Transverse colon (tissue), 4 donors: ENCODE measurements at regions not wholly inside any gene's neighbourhood (a gene's known extent, or its start where the extent isn't known, plus 50 kb on each side); places are given as distances from the start of the nearest gene placed in this dataset.

Source experiments
- DNase-seq: peaks from one replicate; pipeline ENCODE4 v3.0.0-alpha.2; 2019
- H3K27ac ChIP-seq, 4 donors: fragments of 200-600 bp; sonication (generic); 2 replicates each; pipeline ENCODE4 v1.5.1; 2016 to 2018; ENCODE audit warnings: inconsistent platforms in 4 of 4
- H3K27me3 ChIP-seq: fragments of 200-600 bp; sonication (generic); 2 replicates; pipeline ENCODE4 v1.5.1; 2017; ENCODE audit warnings: inconsistent platforms
- H3K36me3 ChIP-seq, 4 donors: fragments of 200-600 bp; sonication (generic); 2 replicates each; pipeline ENCODE4 v1.5.1; 2017 to 2019; ENCODE audit warnings: inconsistent platforms in 4 of 4
- H3K4me1 ChIP-seq, 4 donors: fragments of 200-600 bp; sonication (generic); 2 replicates each; pipeline ENCODE4 v1.5.1; 2017 to 2020; ENCODE audit warnings: inconsistent platforms in 4 of 4
- H3K4me3 ChIP-seq, 4 donors: fragments of 200-600 bp; sonication (generic); 1 replicate in 1 of 4; 2 replicates in 3 of 4; pipeline versions ENCODE4 v1.5.1 to v1.6.1; 2017 to 2019; ENCODE audit warnings: inconsistent platforms in 4 of 4
- H3K9me3 ChIP-seq, 2 donors: fragments of 200-600 bp; sonication (generic); 2 replicates each; pipeline ENCODE4 v1.5.1; 2017 to 2019; ENCODE audit warnings: inconsistent platforms in 2 of 2
- CTCF ChIP-seq, 5 experiments: fragments of 200-600 bp in 3 of 5; fragments of 450-650 bp in 2 of 5; sonication (generic) in 3 of 5; IDR thresholded peaks; 1 replicate in 2 of 5; 2 replicates in 3 of 5; pipeline ENCODE4 v1.5.1; 2016 to 2017; ENCODE audit warnings: antibody characterized with exemption in 5 of 5, inconsistent platforms in 3 of 5, mild to moderate bottlenecking in 2 of 5, moderate library complexity in 1 of 5
- EP300 ChIP-seq: sonication (generic); formaldehyde crosslinking; IDR thresholded peaks from one replicate; pipeline ENCODE4 v1.6.1; 2017; ENCODE audit warnings: antibody characterized with exemption, low read depth
- POLR2A ChIP-seq: fragments of 450-650 bp; IDR thresholded peaks from one replicate; pipeline ENCODE4 v1.6.1; 2016; ENCODE audit warnings: antibody characterized with exemption, mild to moderate bottlenecking, moderate library complexity
- POLR2AphosphoS5 ChIP-seq, 3 donors: sonication (generic); formaldehyde crosslinking; IDR thresholded peaks; one replicate each; pipeline ENCODE4 v1.6.1; 2016; ENCODE audit warnings: antibody characterized with exemption in 3 of 3
- WGBS, 2 donors: methylation state at CpG; one replicate each; pipeline ENCODE4 v1.1.5; 2018; ENCODE audit warnings: low coverage in 1 of 2; 5-methylcytosine and 5-hydroxymethylcytosine counted together
- in situ Hi-C, 4 donors: fragments of 200-750 bp; cut with MboI; loops; one replicate each; pipeline versions ENCODE4 v1.15.0 to v1.15.1; 2017; ENCODE audit warnings: low sequenced_read_pairs in 3 of 4, low pct_ligation_motif_present in 1 of 4, low pct_unique_long_range_greater_than_20kb in 1 of 4
- intact Hi-C: fragments of 100-400 bp; cut with DNase I; formaldehyde crosslinking; loops from one replicate; pipeline ENCODE4 v1.15.1; 2023; ENCODE audit warnings: low total_unique reads

GRCh38 chr12:25372002-25372401 is 121.3 kb upstream of the KRAS start:
- Histone ChIP-seq H3K9me3 (no peaks in the 10 kb centered on the region), H3K27me3 (no peaks in the 10 kb centered on the region), H3K27ac (no peak overlapping the region), H3K4me3 (no peak overlapping the region), H3K4me1 (no peaks in the 10 kb centered on the region), H3K36me3 (no peaks in the 10 kb centered on the region)
- TF ChIP-seq EP300, result no peak
- no peak for TF ChIP-seq POLR2AphosphoS5 (IDR thresholded peaks at IDR 0.05)
- intact Hi-C loops, result no loop called here
- no peak for DNase-seq
- in situ Hi-C loops, result no loop called here

- Histone ChIP-seq H3K27ac (no peak overlapping the region), H3K4me1 (no peaks in the 10 kb centered on the region), H3K9me3 (no peaks in the 10 kb centered on the region), H3K27me3 (no peaks in the 10 kb centered on the region), H3K36me3 (no peaks in the 10 kb centered on the region), H3K4me3 (no peak overlapping the region)
- DNase-seq, result no peak
- TF ChIP-seq EP300, result no peak
- intact Hi-C loops (no loop called here), in situ Hi-C loops (no loop called here)
Measured at GRCh38 chr12:25368557-25368956, 117.8 kb upstream of the KRAS start.

- H3K9me3 ChIP-seq, result no peaks in the 10 kb centered on the region
- intact Hi-C loops (no loop called here), in situ Hi-C loops (no loop called here)
- DNase-seq, result no peak
- TF ChIP-seq EP300 (no peak), CTCF (IDR thresholded peaks at IDR 0.05) (no peak), POLR2AphosphoS5 (IDR thresholded peaks at IDR 0.05) (no peak), POLR2A (no peak)
- H3K36me3 ChIP-seq, result no peaks in the 10 kb centered on the region
- H3K4me1 ChIP-seq, result no peaks in the 10 kb centered on the region
- no peaks in the 10 kb centered on the region for H3K27me3 ChIP-seq
- H3K27ac ChIP-seq, result no peak overlapping the region
- H3K4me3 ChIP-seq, result no peak overlapping the region
- WGBS, 2 donors, result 79 to 88% methylated on average over 3 of the region's 3 CpGs
Measured at GRCh38 chr12:25366122-25366521, 115.4 kb upstream of the KRAS start.

- in situ Hi-C loops (no loop called here), intact Hi-C loops (no loop called here)
- no peaks in the 10 kb centered on the region for H3K9me3 ChIP-seq
- WGBS, 2 donors, result 40% methylated on average over 3 of the region's 3 CpGs
- no peaks in the 10 kb centered on the region for H3K36me3 ChIP-seq
- no peaks in the 10 kb centered on the region for H3K27me3 ChIP-seq
- DNase-seq, result no peak
- TF ChIP-seq POLR2AphosphoS5 (IDR thresholded peaks at IDR 0.05), result no peak
- TF ChIP-seq CTCF (IDR thresholded peaks at IDR 0.05), result no peak
- no peak for TF ChIP-seq POLR2A
- no peak for TF ChIP-seq EP300
- H3K27ac ChIP-seq, result no peak overlapping the region
- H3K4me3 ChIP-seq, result no peak overlapping the region
- no peaks in the 10 kb centered on the region for H3K4me1 ChIP-seq
Measured at GRCh38 chr12:25365340-25365730, 114.6 kb upstream of the KRAS start.

GRCh38 chr12:25364529-25365339 is 114.0 kb upstream of the KRAS start:
- WGBS, 2 donors, result 48 to 54% methylated on average over 5 of the region's 5 CpGs
- DNase-seq, result no peak
- intact Hi-C loops, result no loop called here
- no peak overlapping the region for H3K27ac ChIP-seq
- H3K9me3 ChIP-seq, result no peaks in the 10 kb centered on the region
- H3K36me3 ChIP-seq, result no peaks in the 10 kb centered on the region
- no peak overlapping the region for H3K4me3 ChIP-seq
- H3K27me3 ChIP-seq, result no peaks in the 10 kb centered on the region
- TF ChIP-seq POLR2A (no peak), EP300 (no peak), CTCF (IDR thresholded peaks at IDR 0.05) (no peak), POLR2AphosphoS5 (IDR thresholded peaks at IDR 0.05) (no peak)
- no peaks in the 10 kb centered on the region for H3K4me1 ChIP-seq
- in situ Hi-C loops, result no loop called here
